H9 (cell line): ENCODE measurements at regions not wholly inside any gene's neighbourhood (a gene's known extent, or its start where the extent isn't known, plus 50 kb on each side); places are given as distances from the start of the nearest gene placed in this dataset.

Source experiments
- DNase-seq: peaks from one replicate; pipeline ENCODE4 v3.0.0-alpha.2; 2017
- H2AFZ ChIP-seq: one replicate; pipeline ENCODE4 v1.6.1; 2013; ENCODE audit warnings: mild to moderate bottlenecking, low read length, control low read depth, moderate library complexity
- H2AK5ac ChIP-seq: 2 replicates; pipeline ENCODE4 v1.6.1; 2013; ENCODE audit warnings: low read length, control low read depth, mixed read lengths; ENCODE audit not compliant: insufficient read length
- H2BK120ac ChIP-seq: one replicate; pipeline ENCODE4 v1.6.1; 2013; ENCODE audit warnings: low read depth, mild to moderate bottlenecking, low read length, control low read depth, inconsistent platforms; ENCODE audit not compliant: poor library complexity, severe bottlenecking
- H2BK12ac ChIP-seq: 2 replicates; pipeline ENCODE4 v1.6.1; 2013; ENCODE audit warnings: low read length, control low read depth, mixed read lengths, low read depth; ENCODE audit not compliant: insufficient read length
- H2BK15ac ChIP-seq: 2 replicates; pipeline ENCODE4 v1.6.1; 2013; ENCODE audit warnings: low read depth, low read length, control low read depth
- H2BK20ac ChIP-seq: one replicate; pipeline ENCODE4 v1.6.1; 2013; ENCODE audit warnings: low read depth, mild to moderate bottlenecking, low read length, control low read depth, inconsistent platforms; ENCODE audit not compliant: poor library complexity, severe bottlenecking
- H2BK5ac ChIP-seq: 2 replicates; pipeline ENCODE4 v1.6.1; 2013; ENCODE audit warnings: low read length, control low read depth, mixed read lengths; ENCODE audit not compliant: insufficient read length
- H3K14ac ChIP-seq: 2 replicates; pipeline ENCODE4 v1.6.1; 2013; ENCODE audit warnings: low read length, control low read depth; ENCODE audit not compliant: insufficient read depth
- H3K18ac ChIP-seq: 2 replicates; pipeline ENCODE4 v1.6.1; 2013; ENCODE audit warnings: low read depth, mild to moderate bottlenecking, mixed read lengths, low read length, control low read depth; ENCODE audit not compliant: insufficient read length
- H3K23ac ChIP-seq: 2 replicates; pipeline ENCODE4 v1.6.1; 2013; ENCODE audit warnings: low read length, control low read depth, mixed read lengths, low read depth; ENCODE audit not compliant: insufficient read length
- H3K23me2 ChIP-seq: 2 replicates; pipeline ENCODE4 v1.6.1; 2013; ENCODE audit warnings: low read depth, mild to moderate bottlenecking, mixed read lengths, low read length, control low read depth; ENCODE audit not compliant: insufficient read length, poor library complexity, severe bottlenecking
- H3K27ac ChIP-seq: 2 replicates; pipeline ENCODE4 v1.5.1; 2013; ENCODE audit warnings: low read length, control low read depth, mixed read lengths, low read depth; ENCODE audit not compliant: insufficient read length
- H3K27me3 ChIP-seq: 2 replicates; pipeline ENCODE4 v1.6.1; 2013; ENCODE audit warnings: low read length, control low read depth, inconsistent platforms; ENCODE audit not compliant: insufficient read depth
- H3K4ac ChIP-seq: 2 replicates; pipeline ENCODE4 v1.6.1; 2013; ENCODE audit warnings: low read depth, mild to moderate bottlenecking, control low read depth, inconsistent platforms, low read length, moderate library complexity
- H3K4me1 ChIP-seq: 2 replicates; pipeline ENCODE4 v1.6.1; 2013; ENCODE audit warnings: low read length, control low read depth, inconsistent platforms; ENCODE audit not compliant: insufficient read depth
- H3K4me2 ChIP-seq: 2 replicates; pipeline ENCODE4 v1.6.1; 2013; ENCODE audit warnings: low read length, control low read depth, mixed read lengths; ENCODE audit not compliant: insufficient read length, insufficient read depth
- H3K56ac ChIP-seq: 2 replicates; pipeline ENCODE4 v1.6.1; 2013; ENCODE audit warnings: low read depth, mild to moderate bottlenecking, mixed read lengths, low read length, control low read depth; ENCODE audit not compliant: insufficient read length
- H3K79me1 ChIP-seq: 2 replicates; pipeline ENCODE4 v1.6.1; 2013; ENCODE audit warnings: low read depth, mild to moderate bottlenecking, moderate library complexity, low read length, control low read depth, inconsistent platforms; ENCODE audit not compliant: insufficient read depth, poor library complexity, severe bottlenecking
- H3K79me2 ChIP-seq: 2 replicates; pipeline ENCODE4 v1.6.1; 2013; ENCODE audit warnings: low read length, control low read depth, inconsistent platforms; ENCODE audit not compliant: insufficient read depth
- H3K9ac ChIP-seq: 2 replicates; pipeline ENCODE4 v1.6.1; 2013; ENCODE audit warnings: low read length, control low read depth, mixed read lengths; ENCODE audit not compliant: insufficient read length; ENCODE audit errors: extremely low read depth
- H3K9me3 ChIP-seq: one replicate; pipeline ENCODE4 v1.6.1; 2013; ENCODE audit warnings: low read depth, low read length, inconsistent platforms; ENCODE audit not compliant: control insufficient read depth
- H3T11ph ChIP-seq: one replicate; pipeline ENCODE4 v1.6.1; 2013; ENCODE audit warnings: mild to moderate bottlenecking, low read length, control low read depth, inconsistent platforms
- H4K20me1 ChIP-seq: one replicate; pipeline ENCODE4 v1.6.1; 2013; ENCODE audit not compliant: control insufficient read depth, insufficient read length, insufficient read depth
- H4K5ac ChIP-seq: 2 replicates; pipeline ENCODE4 v1.6.1; 2013; ENCODE audit warnings: low read depth, mild to moderate bottlenecking, mixed read lengths, low read length, control low read depth; ENCODE audit not compliant: insufficient read length
- H4K8ac ChIP-seq: replicated peaks from 2 replicates; pipeline ENCODE4 v1.6.1; 2013; ENCODE audit warnings: low read length, control low read depth, mixed read lengths, low read depth; ENCODE audit not compliant: insufficient read length
- H4K91ac ChIP-seq: 2 replicates; pipeline ENCODE4 v1.6.1; 2013; ENCODE audit warnings: low read depth, mild to moderate bottlenecking, moderate library complexity, mixed read lengths, low read length, control low read depth; ENCODE audit not compliant: insufficient read length
- H3K27ac Mint-ChIP-seq, 3 experiments: 2 replicates in 2 of 3; 3 replicates in 1 of 3; pipeline ENCODE4 v1.8.0; 2020 to 2021; ENCODE audit warnings: mixed read lengths in 3 of 3, mild to moderate bottlenecking in 1 of 3, moderate library complexity in 1 of 3
- H3K27me3 Mint-ChIP-seq: 2 replicates; pipeline ENCODE4 v1.8.0; 2021; ENCODE audit warnings: low read depth, mild to moderate bottlenecking, moderate library complexity, mixed read lengths
- H3K36me3 Mint-ChIP-seq, 3 experiments: 2 replicates in 2 of 3; 3 replicates in 1 of 3; pipeline ENCODE4 v1.8.0; 2020 to 2021; ENCODE audit warnings: low read depth in 3 of 3, mixed read lengths in 3 of 3; ENCODE audit not compliant: insufficient read depth in 1 of 3
- H3K4me1 Mint-ChIP-seq, 2 experiments: 2 replicates each; pipeline ENCODE4 v1.8.0; 2020; ENCODE audit warnings: mixed read lengths in 2 of 2
- H3K4me3 Mint-ChIP-seq, 2 experiments: 2 replicates in 1 of 2; 3 replicates in 1 of 2; pipeline ENCODE4 v1.8.0; 2020 to 2021; ENCODE audit warnings: mild to moderate bottlenecking in 2 of 2, mixed read lengths in 2 of 2, moderate library complexity in 1 of 2
- H3K9me3 Mint-ChIP-seq, 2 experiments: 2 replicates in 1 of 2; 3 replicates in 1 of 2; pipeline ENCODE4 v1.8.0; 2020; ENCODE audit warnings: mild to moderate bottlenecking in 2 of 2, mixed read lengths in 2 of 2, moderate library complexity in 1 of 2
- CTCF ChIP-seq: fragments of 200-600 bp; sonication (generic); conservative IDR thresholded peaks from 3 replicates; pipeline ENCODE4 v1.8.0; 2021; ENCODE audit warnings: antibody characterized with exemption, mild to moderate bottlenecking
- WGBS: extraction: QIAGEN DNeasy Blood & Tissue Kit; methylation state at CpG from one replicate; pipeline ENCODE4 v1.1.7; 2013; ENCODE audit warnings: missing lambda C conversion rate, low lambda C conversion rate, mixed read lengths; ENCODE audit not compliant: insufficient read length; ENCODE audit errors: extremely low coverage; 5-methylcytosine and 5-hydroxymethylcytosine counted together

DNA sequence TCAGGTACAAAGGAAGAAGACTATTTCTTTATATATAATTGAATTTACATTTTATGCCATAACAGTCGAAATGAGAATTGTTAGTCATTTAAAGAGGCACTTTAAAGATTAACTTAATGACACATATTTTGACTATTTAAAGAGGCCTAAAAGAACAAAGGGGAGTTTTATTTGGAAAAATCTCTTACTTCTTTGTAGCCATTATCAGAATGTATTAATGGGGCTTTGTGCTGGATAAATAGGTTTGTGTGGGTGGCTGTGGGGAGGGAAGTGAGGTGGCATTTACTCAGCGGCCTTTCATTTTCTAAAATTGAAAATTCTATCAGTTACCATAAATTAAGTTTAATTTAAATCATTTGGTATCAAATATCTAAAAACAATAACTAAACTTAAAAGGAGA lies 462.2 kb upstream of the CXADR start:
- Histone ChIP-seq H3K18ac (no peak overlapping the region), H2AK5ac (no peak overlapping the region), H2BK120ac (no peak overlapping the region), H3K4ac (no peak overlapping the region), H3K4me2 (no peak overlapping the region), H2AFZ (no peak overlapping the region), H4K5ac (no peak overlapping the region), H3K79me1 (no peaks in the 10 kb centered on the region), H4K91ac (no peak overlapping the region), H3K9ac (no peak overlapping the region), H4K8ac (no peak overlapping the region), H3K4me1 (peaks cover 8% of the 10 kb centered on the region; the same call in 1 of the 2 replicates), H2BK12ac (no peak overlapping the region), H3K56ac (no peak overlapping the region), H3K9me3 (no peaks in the 10 kb centered on the region), H3T11ph (no peak overlapping the region), H3K23me2 (no peaks in the 10 kb centered on the region), H2BK5ac (no peak overlapping the region), H2BK15ac (no peak overlapping the region), H4K20me1 (no peaks in the 10 kb centered on the region), H3K27me3 (no peaks in the 10 kb centered on the region), H3K14ac (no peak overlapping the region), H2BK20ac (no peak overlapping the region), H3K79me2 (no peaks in the 10 kb centered on the region), H3K27ac (no peak overlapping the region), H3K23ac (no peak overlapping the region)
- TF ChIP-seq CTCF = no peak
- H3K27ac Mint-ChIP-seq = peak overlapping the region in 2 of 3 experiments; percentile 72 to 96; a peak in 2 of 7 replicates
- H3K4me3 Mint-ChIP-seq = no peak overlapping the region
- peaks cover 34 to 36% of the 10 kb centered on the region in 2 experiments for H3K4me1 Mint-ChIP-seq
- WGBS = no CpG with 5 or more reads among the region's 2 CpGs
- H3K9me3 Mint-ChIP-seq = peaks cover 10% of the 10 kb centered on the region in 2 experiments
- H3K36me3 Mint-ChIP-seq = peaks cover 5 to 16% (median 9%) of the 10 kb centered on the region in 3 experiments; a peak in 5 of 7 replicates
- no peak for DNase-seq
- H3K27me3 Mint-ChIP-seq = no peaks in the 10 kb centered on the region
